DND-41 (cell line): ENCODE measurements at regions not wholly inside any gene's neighbourhood (a gene's known extent, or its start where the extent isn't known, plus 50 kb on each side); places are given as distances from the start of the nearest gene placed in this dataset.

ENCODE experiments used
- CTCF ChIP-seq: IDR thresholded peaks from 2 replicates; pipeline ENCODE4 v1.5.1; 2012; ENCODE audit warnings: borderline replicate concordance, low read length, moderate library complexity, mild to moderate bottlenecking; ENCODE audit not compliant: poor library complexity, severe bottlenecking; ENCODE audit errors: extremely low read depth
- EZH2 ChIP-seq: IDR thresholded peaks from 3 replicates; pipeline ENCODE4 v1.6.1; 2012; ENCODE audit warnings: borderline replicate concordance, low read depth, mild to moderate bottlenecking, moderate library complexity, low read length, inconsistent platforms; ENCODE audit not compliant: severe bottlenecking

GRCh38 chr6:97687916-97688315 lies 404.9 kb upstream of the MMS22L start:
- TF ChIP-seq CTCF (no peak), EZH2 (no peak)
